GM19193 (cell line): ENCODE measurements at regions not wholly inside any gene's neighbourhood (a gene's known extent, or its start where the extent isn't known, plus 50 kb on each side); places are given as distances from the start of the nearest gene placed in this dataset.

Experiments used
- POLR2A ChIP-seq: IDR thresholded peaks from 4 replicates; pipeline ENCODE4 v1.6.1; 2011; ENCODE audit not compliant: insufficient read depth, insufficient read length; ENCODE audit errors: extremely low read depth

- TF ChIP-seq POLR2A, result no peak
Measured at GRCh38 chr12:68418137-68418460, 85.9 kb upstream of the MDM1 start.

- no peak for TF ChIP-seq POLR2A
Measured at GRCh38 chr12:68420225-68421010, 88.3 kb upstream of the MDM1 start.

GRCh38 chr12:68422159-68422558 is 90.0 kb upstream of the MDM1 start:
- TF ChIP-seq POLR2A, result no peak

GRCh38 chr12:68422956-68423574 is 90.9 kb upstream of the MDM1 start:
- no peak for TF ChIP-seq POLR2A

GRCh38 chr12:68425998-68426397 is 93.8 kb upstream of the MDM1 start:
- no peak for TF ChIP-seq POLR2A

- TF ChIP-seq POLR2A, result no peak
Measured at GRCh38 chr12:68428211-68428610, 96.0 kb upstream of the MDM1 start.

- no peak for TF ChIP-seq POLR2A
Measured at GRCh38 chr12:68428724-68429501, 96.8 kb upstream of the MDM1 start.

GRCh38 chr12:68429696-68430095 is 97.5 kb upstream of the MDM1 start:
- TF ChIP-seq POLR2A, result no peak

GRCh38 chr12:68431786-68432185 is 99.6 kb upstream of the MDM1 start:
- TF ChIP-seq POLR2A, result no peak

GRCh38 chr12:68432622-68433021 is 100.5 kb upstream of the MDM1 start:
- TF ChIP-seq POLR2A, result no peak

- TF ChIP-seq POLR2A, result no peak
Measured at GRCh38 chr12:68434391-68435298, 102.5 kb upstream of the MDM1 start.

GRCh38 chr12:68435299-68435637 is 103.1 kb upstream of the MDM1 start:
- no peak for TF ChIP-seq POLR2A

- TF ChIP-seq POLR2A, result no peak
Measured at GRCh38 chr12:68435816-68436215, 103.7 kb upstream of the MDM1 start.

- TF ChIP-seq POLR2A, result no peak
Measured at GRCh38 chr12:68438601-68439000, 106.4 kb upstream of the MDM1 start.
